GM12875 (cell line): ENCODE measurements at regions not wholly inside any gene's neighbourhood (a gene's known extent, or its start where the extent isn't known, plus 50 kb on each side); places are given as distances from the start of the nearest gene placed in this dataset.
"Not testable (repeated sequence)": the region's sequence is repeated elsewhere in the genome, so short reads cannot be mapped to it uniquely, and the experiment has no call there.

Source experiments
- H3K4me3 ChIP-seq: one replicate; pipeline ENCODE4 v1.5.1; 2011; ENCODE audit warnings: low read depth, low read length, control low read depth
- CTCF ChIP-seq: IDR thresholded peaks from 2 replicates; pipeline ENCODE4 v1.5.1; 2011; ENCODE audit warnings: low read depth, mild to moderate bottlenecking, control low read depth, inconsistent platforms, low read length, moderate library complexity, borderline replicate concordance; ENCODE audit not compliant: insufficient read depth

GRCh38 chr14:52175982-52176502 lies 91.5 kb upstream of the PTGDR start:
- H3K4me3 ChIP-seq: no peak overlapping the region

GRCh38 chr14:52171932-52172331 lies 95.6 kb upstream of the PTGDR start:
- H3K4me3 ChIP-seq: not testable (repeated sequence)

More at GRCh38 chr14:52175982-52176502, 91.5 kb upstream of the PTGDR start:
- TF ChIP-seq CTCF: no peak

- H3K4me3 ChIP-seq: no peak overlapping the region
- no peak for TF ChIP-seq CTCF
Observed at GRCh38 chr14:52166822-52167221, 98.0 kb upstream of the NID2 start.

GRCh38 chr14:52155651-52156213 lies 86.9 kb upstream of the NID2 start:
- no peak overlapping the region for H3K4me3 ChIP-seq
- TF ChIP-seq CTCF: no peak

GRCh38 chr14:52154992-52155650 lies 86.3 kb upstream of the NID2 start:
- TF ChIP-seq CTCF: no peak
- H3K4me3 ChIP-seq: no peak overlapping the region

- TF ChIP-seq CTCF: no peak
- no peak overlapping the region for H3K4me3 ChIP-seq
Observed at GRCh38 chr14:52153939-52154338, 85.1 kb upstream of the NID2 start.

GRCh38 chr14:52150162-52150561 lies 81.3 kb upstream of the NID2 start:
- TF ChIP-seq CTCF: no peak
- no peak overlapping the region for H3K4me3 ChIP-seq
